ENCODE measurements at regions not wholly inside any gene's neighbourhood (a gene's known extent, or its start where the extent isn't known, plus 50 kb on each side); places are given as distances from the start of the nearest gene placed in this dataset.

DNA sequence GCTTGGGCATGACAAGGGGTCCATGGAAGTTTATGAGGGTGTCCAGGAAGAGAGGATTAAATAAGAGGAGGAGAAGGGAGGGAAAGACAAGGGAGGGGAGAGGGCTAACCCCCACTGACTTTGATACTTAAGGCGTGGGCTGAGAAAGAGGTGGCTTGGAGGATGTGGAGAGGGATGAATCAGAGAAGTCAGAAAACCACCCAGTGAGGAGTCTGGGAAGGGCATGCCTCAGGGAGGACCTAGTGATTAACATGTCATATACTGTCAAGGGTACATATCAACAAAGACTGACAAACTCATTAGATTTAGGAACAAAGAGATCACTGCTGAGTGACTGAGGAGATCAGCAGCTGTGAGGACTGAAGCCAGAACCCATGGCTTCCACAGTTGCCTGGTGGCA is 145.4 kb downstream of the IRX5 start:
- no peak for DNase-seq

DNA sequence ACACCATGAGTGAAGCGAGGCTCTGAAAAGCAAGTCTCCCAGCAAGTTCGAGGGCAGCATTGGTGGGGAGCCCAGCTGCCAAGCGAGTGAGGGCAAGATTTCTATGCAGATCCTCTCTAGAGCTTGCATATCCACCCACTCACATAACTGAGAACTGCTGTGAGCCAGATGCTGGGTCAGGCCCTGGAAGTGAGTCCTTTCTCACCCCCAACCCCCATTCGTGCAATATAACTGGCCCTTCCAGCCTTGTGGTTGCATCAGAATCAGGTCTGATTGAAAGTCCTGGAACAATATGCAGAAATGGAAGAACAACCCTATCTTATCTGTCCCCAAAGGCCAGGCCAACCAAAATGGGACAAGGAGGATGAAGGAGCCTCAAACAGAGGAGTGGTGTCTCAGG is 146.6 kb downstream of the IRX5 start:
- no peak for DNase-seq

DNA sequence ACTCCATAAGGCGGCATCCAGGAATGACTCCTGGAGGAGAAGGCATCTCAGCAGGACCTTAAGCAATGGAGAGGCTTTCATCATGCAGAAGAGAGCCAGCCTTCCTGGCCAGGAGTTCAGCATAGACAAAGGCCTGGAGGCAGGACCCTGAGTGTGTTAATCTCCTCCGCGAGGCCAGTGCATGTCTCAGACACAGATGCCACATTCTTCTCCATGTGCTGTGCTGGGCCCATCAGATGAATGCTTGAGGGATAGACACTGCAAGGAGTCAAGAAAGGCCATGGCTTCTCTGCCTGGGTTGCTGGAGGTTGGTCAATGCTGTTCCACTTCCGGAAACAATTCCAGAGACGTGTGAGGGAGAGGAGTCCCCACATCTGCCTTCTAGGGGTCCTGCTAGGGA is 147.5 kb downstream of the IRX5 start:
- DNase-seq, result no peak

DNA sequence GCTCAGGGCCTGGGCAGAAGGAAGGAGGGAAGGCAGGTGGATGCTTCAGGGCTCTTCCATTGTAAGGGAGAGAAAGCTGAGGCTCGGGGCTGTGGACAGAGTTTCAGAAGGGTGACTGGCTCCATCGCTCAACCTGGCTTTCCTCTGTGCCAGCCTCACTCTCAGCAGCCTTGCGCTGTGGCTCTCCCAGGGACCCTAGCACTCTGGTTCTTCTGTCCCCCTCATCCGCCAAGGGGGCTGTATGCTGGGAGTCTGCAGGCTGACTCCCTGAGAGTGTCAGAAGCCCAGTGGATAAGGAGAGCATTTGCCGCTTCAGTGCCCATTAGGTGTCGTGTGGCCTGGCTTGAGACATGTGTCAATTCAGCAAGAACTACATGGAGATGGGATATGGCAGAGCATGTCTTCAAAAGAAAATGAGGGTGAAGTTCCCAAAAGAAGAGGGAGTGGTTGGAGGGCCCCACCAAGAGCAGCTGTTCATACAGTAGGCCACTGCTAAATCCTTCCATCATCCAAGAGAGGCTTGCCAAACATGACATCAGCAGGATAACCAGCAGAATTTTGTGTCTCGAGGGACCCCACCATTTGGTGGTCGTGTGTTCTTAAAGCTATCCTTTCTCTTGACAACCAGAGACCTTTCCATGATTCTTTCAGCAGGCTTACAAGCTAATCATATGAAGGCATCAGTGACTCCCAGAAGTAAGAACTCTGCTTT is 148.2 kb downstream of the IRX5 start:
- DNase-seq, result no peak

DNA sequence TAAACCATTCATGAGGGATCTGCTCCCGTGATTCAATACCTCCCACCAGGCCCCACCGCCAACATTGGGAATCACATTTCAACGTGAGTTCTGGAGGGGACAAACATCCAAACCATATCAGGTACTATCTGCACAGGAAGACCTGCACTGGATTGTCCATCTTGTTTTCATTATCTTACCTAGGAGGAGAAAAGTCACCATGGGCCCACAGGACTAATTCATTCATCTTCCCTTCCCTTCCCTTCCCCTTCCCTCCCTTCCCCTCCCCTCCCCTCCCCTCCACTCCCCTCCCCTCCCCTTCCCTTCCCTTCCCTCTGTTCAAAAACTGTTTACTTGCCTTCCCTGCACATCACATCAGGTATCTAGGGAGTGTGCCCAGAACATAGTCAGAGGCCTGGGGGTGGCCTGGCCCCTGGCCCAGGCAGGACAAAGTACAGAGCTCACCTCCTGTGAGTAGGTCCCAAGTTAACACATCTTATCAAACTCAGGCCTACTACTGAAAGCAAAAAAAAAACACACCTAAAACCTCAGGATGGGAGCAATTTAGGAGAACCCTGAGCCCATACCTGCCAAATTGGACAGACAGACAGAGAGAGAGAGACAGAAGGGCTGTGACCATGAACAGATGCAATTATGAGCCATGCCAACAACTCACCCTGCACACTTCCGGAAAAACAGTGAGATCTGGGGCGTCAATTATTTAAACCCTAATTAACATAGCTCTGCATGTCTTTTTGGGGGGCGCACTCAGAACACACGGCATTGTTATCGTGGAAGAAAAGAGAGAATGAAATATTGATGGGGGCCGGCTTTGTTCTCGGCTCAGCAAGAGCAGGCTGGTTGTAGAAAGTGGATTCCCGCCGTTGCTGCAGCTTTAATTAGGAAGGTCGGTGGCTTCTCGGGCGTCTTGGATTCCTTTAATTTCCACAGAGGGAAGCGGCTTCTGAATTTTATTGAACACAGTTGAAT is 151.2 kb downstream of the IRX5 start:
- no peak for DNase-seq

DNA sequence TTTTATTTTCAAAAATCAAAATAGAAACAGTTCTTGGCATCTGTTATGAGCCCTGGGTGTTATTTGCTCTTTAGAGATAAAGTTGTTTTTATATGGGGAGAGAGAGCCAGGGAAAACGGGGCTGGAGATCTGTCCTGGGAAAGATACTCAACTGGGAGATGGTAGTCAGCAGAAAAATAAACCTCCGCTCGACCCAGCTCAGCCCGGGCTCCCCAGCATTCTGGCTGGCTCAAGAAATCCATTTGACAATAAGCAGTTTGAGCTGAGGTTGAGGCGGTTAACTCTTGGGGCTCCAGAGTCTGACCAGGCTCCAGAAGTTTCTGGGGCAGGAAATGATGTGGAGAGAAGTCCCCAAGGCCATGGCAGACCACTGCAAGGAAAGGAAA is 151.9 kb downstream of the IRX5 start:
- DNase-seq, result no peak

DNA sequence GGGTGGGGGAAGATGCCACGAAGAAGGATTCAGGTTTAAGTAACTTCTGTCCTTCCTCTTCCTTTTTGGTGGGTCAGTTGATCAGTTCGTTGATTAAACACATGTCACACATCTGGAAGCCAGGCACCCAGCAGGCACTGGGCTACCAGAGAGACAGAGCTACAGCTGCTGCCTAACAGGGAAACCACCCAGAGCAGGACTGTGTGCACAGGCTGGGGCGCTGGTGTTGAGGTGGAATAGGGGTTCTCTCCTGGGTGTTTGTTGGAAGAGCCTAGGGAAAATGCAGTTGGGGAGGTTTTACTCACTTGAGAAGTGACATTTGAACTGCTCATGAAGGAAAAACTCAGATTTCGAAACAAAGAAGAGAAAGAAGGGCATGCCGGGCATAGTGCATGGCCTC is 152.4 kb downstream of the IRX5 start:
- no peak for DNase-seq

DNA sequence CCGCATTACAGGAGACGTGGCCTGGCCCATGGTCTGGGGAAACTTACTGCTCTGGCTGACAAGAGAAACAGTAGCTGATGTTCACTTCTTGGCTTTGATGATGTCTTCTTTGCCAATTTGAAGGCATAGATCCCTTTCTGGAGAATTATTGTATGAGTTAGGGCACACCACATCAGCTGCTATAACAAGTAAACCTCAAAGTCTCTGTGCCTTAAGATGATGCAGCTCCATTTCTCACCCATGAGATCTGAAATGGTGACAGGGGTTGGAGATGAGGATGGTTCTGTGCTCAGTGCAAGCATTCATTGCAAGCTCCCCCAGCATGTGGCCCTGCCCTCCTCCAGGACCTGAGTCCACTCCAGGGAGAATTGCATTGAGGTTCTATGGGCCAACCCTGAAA is 157.4 kb downstream of the IRX5 start:
- DNase-seq, result no peak

DNA sequence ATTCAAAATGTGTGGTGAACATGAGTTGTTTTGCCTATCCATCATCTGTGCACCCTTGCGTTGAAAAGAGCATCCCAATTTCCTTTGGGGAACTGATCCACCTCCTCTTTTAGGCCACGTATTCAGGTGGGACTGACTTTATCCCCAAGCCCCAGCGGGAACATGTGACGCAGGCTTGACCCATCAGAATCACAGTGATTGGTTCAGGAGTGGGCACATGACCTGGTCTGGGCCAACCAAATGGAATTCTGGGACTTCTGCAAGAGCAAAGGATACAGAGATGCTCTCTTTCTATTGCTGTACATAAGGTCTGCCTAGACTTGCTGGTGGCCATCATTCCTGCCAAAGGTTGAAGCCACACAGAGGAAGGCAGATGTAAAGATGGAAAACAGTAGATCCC is 158.9 kb downstream of the IRX5 start:
- DNase-seq, result no peak

DNA sequence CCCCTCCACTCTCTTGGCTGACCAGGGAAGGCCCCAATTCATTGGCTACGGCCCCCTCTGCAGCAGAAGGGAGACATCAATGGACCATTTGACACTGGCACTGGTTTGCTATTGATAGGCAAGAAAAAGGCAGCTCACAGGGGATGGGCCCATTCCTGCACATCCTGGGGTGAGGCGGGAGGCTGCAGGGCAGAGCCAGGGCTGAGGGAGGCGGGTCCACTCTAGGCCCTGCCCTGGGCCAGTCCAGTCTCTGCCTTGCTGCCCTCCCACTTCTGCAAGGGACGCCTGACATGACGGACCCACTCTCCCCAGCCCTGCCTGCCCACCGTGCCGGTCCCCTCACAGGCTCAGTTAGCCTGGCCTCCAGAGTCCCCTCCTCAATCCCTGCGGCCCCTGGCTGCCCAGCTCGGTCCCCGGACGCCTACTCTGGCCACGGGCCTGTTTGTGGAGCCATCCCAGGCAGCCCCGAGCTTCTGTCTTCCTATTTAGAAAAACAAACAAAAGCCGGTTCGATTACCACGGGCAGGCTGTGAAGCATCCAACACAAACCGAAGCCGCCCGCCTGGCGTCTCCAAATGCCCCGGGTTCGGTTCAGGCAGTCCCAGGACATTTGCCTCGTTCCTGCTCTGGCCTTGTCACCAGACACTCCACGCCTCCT is 160.7 kb downstream of the IRX5 start:
- no peak for DNase-seq

DNA sequence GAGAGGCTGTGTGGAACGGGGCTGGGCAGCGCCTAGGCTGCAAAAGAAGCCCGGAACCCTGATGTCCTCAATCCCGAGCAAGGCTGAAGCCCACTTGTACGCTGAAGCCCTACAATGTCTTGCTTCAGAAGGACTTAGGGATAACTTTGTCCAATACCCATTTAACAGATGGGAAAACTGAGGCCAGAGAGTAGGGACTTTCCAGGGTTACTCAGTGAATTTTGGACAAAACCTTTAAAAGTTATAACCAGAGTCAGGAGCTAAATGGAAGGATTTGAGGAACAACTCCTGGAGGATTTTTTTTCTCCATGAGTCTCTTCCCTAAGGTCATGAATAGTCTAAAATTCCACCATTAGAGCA is 161.2 kb downstream of the IRX5 start:
- DNase-seq, result no peak

DNA sequence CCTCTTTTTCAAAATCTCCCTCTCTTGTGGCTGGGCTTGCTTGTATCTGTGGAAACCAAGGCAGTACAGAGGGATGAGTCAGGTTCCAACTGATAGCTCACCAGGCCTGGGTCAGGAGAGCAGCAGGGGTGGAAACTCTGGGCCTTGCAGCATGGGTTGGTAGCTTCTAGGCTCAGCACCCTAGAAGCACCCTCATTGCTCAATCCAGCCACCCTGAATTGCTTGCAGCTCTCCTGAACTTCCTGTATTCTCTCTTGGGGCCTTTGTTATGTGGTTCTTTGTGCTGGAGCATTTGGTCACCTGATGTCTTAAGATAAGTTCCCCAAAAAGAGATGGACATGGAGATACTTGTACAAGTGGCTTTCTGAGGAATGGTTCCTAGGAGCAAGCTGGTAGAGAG is 169.4 kb downstream of the IRX5 start:
- DNase-seq, result peak; percentile 16

DNA sequence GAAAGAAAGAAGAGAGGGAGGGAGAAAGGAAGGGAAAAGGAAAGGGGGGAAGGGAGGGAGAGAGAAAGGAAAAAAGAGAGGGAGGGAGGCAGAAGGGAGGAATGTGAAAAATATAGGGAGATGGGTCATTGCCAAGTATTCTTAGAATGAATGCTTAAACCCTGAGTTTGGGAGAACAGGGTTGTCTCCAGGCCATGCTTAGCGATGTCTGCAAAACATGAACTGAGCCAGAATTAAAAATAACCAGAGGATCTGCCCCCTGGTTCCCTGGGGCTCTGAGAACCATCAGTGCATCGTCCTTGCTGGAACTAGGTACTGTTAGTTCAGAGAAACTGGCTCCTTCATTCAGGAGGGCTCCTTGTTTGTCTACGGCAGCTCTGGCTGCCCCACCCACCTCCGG is 170.4 kb downstream of the IRX5 start:
- no peak for DNase-seq

DNA sequence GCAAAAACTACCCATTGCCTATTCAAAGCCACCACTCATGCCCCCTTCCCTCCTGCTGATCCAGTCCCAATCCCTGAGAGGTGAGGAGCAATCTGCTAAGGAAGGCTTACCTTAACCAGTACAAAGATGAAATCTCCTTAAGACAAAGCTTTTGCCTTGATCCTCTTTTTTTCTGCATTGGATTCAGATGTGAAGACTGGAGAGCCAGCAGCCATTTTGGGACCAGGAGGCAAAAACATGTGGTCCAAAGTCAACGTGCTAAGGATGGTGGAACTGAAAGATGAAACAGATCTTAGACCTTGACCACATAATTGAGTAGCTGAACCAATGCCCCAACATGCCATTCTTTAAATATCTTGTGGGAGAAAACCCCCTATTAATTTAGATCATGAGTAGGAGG is 171.4 kb downstream of the IRX5 start:
- no peak for DNase-seq

DNA sequence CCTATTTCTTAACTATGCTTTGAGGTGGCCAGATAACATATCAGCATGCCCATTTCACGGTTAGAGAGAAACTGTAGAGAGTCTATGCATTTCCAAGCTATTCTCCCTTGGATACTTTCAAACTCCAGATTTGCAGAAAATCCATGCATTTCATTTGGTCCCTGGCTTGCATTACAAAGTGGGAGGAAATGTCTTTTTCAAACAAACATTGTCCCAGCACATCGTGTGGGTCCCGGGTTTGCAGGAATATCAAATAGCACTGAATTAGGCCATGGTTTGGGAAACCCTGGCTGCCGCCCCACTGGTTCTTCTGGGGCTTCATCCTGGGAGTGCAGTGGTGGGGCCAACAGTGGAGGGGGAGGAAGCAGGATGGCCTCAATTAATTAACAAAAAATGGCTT is 171.9 kb downstream of the IRX5 start:
- no peak for DNase-seq

DNA sequence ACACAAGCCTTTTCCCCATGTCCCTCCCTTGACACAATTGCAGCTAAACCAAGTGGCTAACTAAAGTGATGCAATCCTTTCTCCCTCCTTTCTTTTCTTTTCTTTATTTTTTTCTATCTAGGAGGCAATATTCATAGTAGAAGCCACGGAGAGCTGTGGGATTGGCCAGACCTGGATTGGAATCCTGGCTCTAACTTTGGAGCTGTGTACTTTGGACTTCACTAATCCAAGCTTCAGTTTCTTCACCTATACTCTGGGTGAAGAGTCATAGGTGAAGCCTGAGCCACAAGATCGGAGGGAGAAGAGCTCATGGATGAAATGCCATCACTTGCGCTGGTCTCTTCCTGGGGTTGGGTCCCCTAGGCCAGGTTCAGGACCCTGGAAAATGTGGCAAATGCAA is 177.2 kb downstream of the IRX5 start:
- no peak for DNase-seq

DNA sequence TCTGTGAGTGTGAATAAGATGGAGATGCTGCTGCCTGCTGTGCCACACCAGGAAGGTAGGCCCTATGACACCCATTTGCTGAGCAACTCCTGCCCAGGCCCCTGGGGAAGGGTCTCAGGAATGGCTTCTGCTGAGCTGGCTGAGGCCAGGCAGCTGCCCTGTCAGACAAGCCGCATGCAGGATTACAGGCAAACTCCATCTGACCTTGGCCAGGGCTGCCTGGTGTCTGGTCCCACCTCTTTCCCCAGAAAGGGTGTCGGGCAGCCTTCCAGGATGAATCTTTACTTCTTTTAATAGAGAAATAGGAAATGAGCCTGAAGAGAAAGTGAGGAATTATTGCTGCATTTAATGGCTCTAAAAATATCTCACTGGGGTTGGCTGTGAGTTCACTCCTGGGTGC is 182.5 kb downstream of the IRX5 start:
- no peak for DNase-seq

DNA sequence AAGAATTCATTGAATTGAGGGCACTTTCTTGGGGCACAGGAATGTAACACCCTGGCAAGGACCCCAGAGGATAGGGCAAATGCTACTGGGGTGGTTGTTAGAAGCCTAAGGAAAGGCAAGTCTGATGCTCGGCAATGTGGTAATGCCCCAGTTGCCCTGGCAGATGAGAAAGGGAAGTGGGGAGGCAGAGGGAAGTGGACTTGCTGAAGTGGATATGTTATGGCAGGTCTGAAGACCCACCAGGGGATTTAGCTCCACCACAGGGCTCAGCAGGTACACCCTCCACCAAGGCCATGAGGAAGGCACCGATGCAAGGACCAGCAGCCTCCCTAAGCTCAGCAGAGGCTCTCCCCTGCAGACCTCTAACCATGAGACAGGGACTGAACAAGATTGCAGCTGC is 184.8 kb downstream of the IRX5 start:
- no peak for DNase-seq

DNA sequence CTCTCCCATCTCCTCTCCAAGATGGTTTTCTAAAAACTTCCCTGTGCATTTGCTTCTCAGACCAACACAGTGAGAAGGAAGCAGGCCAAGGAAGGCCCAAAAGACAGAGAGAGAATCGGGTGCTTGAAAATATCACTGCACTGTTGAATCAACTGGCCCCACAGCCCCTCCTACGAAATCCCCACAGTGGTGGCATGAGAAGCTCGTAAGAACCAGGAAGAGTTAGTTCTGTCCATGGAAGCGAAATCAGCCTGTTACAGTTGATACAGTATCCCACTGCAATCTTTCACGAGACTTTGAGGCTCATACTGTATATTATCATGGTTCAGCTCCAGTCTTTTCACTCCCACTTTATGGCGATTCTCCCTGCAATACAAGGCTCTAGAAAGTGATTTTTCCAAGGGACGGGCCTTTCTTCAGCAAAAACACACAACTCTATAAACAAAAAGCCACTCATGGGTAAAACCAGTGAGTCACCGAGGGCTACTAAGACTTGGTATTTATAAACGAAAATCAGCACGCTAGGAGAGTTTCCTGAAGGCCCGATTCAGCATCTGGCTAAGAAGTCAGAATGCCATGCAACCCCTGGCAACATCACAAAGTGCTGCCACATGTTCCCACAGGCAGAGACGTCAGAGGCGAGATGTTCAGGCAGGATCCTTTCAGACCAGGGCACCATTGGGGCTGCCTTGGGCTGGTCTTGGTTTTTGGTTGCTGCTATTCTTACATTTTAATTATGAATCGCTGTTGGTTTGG is 185.7 kb downstream of the IRX5 start:
- DNase-seq, result no peak

DNA sequence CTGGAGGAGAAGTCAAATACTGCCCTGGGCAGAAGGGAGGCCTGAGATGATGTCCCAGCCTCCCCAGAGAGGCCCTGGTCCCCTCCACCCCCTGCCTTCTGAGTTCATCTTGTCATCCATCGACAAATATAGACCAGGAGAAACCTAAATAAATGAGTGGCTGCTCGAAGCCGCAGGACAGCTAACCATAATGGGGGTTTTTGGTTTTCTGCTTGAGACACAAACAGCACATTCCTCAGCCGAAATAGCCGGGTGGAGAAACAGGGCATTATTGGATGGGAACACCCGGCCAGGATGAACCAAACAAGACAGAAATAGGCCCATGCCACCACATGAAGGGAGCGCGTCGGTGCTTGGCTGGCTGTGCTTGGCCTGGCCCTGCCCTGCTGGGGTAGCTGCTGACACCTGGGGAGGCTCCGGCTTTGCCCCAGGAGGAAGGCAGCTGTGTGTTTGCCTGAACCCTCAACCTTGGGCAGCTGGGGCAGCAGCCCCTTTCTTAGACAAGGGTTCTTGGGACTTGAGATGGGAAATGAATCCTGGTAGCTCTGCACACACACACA is 188.1 kb downstream of the IRX5 start:
- DNase-seq, result no peak

DNA sequence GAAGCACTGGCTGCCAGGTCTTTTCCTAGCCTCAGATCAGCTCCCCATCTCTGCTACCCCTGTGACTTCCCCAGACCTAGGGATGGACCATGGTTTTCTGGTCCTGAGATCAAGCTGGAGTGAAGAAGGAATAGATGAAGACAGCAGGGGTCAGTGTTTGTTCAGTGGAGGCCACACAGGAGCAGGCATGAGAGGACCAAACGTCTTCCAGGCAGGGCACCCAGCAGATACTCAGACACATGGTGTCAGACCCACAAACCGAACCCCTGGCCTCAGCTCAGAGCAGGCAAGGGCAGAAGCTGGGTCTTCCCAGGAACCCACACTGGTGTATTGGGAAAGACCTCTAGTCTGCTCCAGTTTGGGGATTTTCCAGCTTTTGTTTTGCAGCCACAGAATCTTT is 189.7 kb downstream of the IRX5 start:
- DNase-seq, result peak; percentile 2

DNA sequence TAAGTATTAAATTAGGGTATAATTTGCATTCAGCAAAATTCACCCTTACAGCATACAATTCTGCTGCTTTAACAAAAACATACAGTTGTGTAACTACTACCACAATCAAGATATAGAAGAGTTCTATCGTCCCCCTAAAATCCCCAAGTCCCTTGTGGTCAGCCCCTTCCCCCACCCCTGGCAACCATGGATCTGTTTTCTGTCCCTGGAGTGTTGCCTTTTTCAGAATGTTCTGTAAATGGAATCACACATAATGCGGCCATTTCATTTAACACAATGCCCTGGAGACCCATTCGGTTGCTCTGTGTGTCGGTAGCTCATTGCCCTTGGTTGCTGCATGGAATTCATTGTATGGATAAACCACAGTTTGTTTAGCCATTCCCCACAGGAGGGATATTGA is 190.2 kb downstream of the IRX5 start:
- DNase-seq, result no peak

DNA sequence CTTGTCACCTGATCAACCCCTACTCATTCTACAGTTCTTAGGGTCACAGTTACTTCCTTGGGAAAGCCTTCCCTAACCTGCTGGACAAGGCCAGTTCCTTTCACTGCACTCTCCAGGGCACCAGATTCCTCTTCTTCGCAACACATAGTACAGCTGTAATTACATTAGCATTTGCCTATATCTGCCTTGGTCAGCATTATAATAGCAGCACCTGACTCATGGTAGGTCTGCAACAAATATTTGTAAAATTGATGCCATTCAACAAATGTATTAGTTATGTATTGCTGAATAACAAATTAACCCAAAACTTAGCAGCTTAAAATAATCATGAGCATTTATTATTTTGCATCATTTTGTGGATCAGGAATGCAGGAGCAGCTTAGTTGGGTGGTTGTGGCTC is 193.0 kb downstream of the IRX5 start:
- DNase-seq, result no peak
